ENCODE measurements at regions not wholly inside any gene's neighbourhood (a gene's known extent, or its start where the extent isn't known, plus 50 kb on each side); places are given as distances from the start of the nearest gene placed in this dataset.

GRCh38 chr2:226638576-226638975, 161.0 kb downstream of the IRS1 start:
- no peaks in the 10 kb centered on the region for H3K4me1 Mint-ChIP-seq
- no peaks in the 10 kb centered on the region; the same call in 1 of the 2 replicates for H3K9me2 ChIP-seq (ENCODE audit: insufficient read depth)

GRCh38 chr2:226637383-226637782, 162.2 kb downstream of the IRS1 start:
- Histone ChIP-seq H2AFZ (no peak overlapping the region), H3K4me3 (no peak overlapping the region), H3K9me2 (ENCODE audit: insufficient read depth) (no peaks in the 10 kb centered on the region; the same call in 1 of the 2 replicates), H3F3A (replicated peaks; ENCODE audit: low read depth) (no peaks in the 10 kb centered on the region), H3K4me2 (no peak overlapping the region), H3K4me1 (ENCODE audit: insufficient read depth) (no peaks in the 10 kb centered on the region), H3K27me3 (ENCODE audit: insufficient read depth) (no peaks in the 10 kb centered on the region), H3K27ac (ENCODE audit: low read depth) (no peak overlapping the region), H3K79me2 (replicated peaks; ENCODE audit: insufficient read depth) (no peaks in the 10 kb centered on the region), H3K36me3 (ENCODE audit: insufficient read depth) (no peaks in the 10 kb centered on the region), H4K20me1 (replicated peaks; ENCODE audit: insufficient read depth) (no peaks in the 10 kb centered on the region)
- Mint-ChIP-seq H3K27ac (no peak overlapping the region), H3K27me3 (ENCODE audit: insufficient read depth, low read depth, poor library complexity) (peaks cover 6% of the 10 kb centered on the region), H3K4me1 (no peaks in the 10 kb centered on the region), H3K9me3 (peaks cover 14% of the 10 kb centered on the region), H3K36me3 (ENCODE audit: low read depth) (peaks cover 2% of the 10 kb centered on the region; the same call in 1 of the 3 replicates), H3K4me3 (no peak overlapping the region)
- DNase-seq (ENCODE audit: low spot score) (no peak), ATAC-seq (no peak)
- TF ChIP-seq POLR2AphosphoS5 (IDR thresholded peaks at IDR 0.05; ENCODE audit: low read depth) (no peak), ZNF462 (CRISPR knock-in tag; IDR thresholded peaks at IDR 0.05) (no peak), CREB1 (CRISPR knock-in tag; IDR thresholded peaks at IDR 0.05; ENCODE audit: low read depth) (no peak), EZH2 (IDR thresholded peaks at IDR 0.05; ENCODE audit: low read depth, unreplicated experiment) (no peak), ETS1 (IDR thresholded peaks at IDR 0.05) (no peak)

More at GRCh38 chr2:226638576-226638975, 161.0 kb downstream of the IRS1 start:
- ATAC-seq (no peak), DNase-seq (ENCODE audit: low spot score) (no peak)
- H3K27ac Mint-ChIP-seq: no peak overlapping the region
- peaks cover 6% of the 10 kb centered on the region for H3K27me3 Mint-ChIP-seq (ENCODE audit: insufficient read depth, low read depth, poor library complexity)
- H3K36me3 ChIP-seq (ENCODE audit: insufficient read depth): no peaks in the 10 kb centered on the region
- H3F3A ChIP-seq (replicated peaks; ENCODE audit: low read depth): no peaks in the 10 kb centered on the region
- no peaks in the 10 kb centered on the region for H3K4me1 ChIP-seq (ENCODE audit: insufficient read depth)
- H3K36me3 Mint-ChIP-seq (ENCODE audit: low read depth): peaks cover 2% of the 10 kb centered on the region; the same call in 1 of the 3 replicates
- no peaks in the 10 kb centered on the region for H3K79me2 ChIP-seq (replicated peaks; ENCODE audit: insufficient read depth)
- H4K20me1 ChIP-seq (replicated peaks; ENCODE audit: insufficient read depth): no peaks in the 10 kb centered on the region
- H3K4me3 ChIP-seq: no peak overlapping the region
- no peak overlapping the region for H2AFZ ChIP-seq
- H3K4me2 ChIP-seq: no peak overlapping the region
- H3K4me3 Mint-ChIP-seq: no peak overlapping the region
- TF ChIP-seq ETS1 (IDR thresholded peaks at IDR 0.05): no peak
- no peak for TF ChIP-seq CREB1 (CRISPR knock-in tag; IDR thresholded peaks at IDR 0.05; ENCODE audit: low read depth)
- TF ChIP-seq ZNF331 (CRISPR knock-in tag; IDR thresholded peaks at IDR 0.05; ENCODE audit: low read depth): no peak
- TF ChIP-seq CTCF (conservative IDR thresholded peaks at IDR 0.05; ENCODE audit: low read depth in 2 of 2): no peak
- no peak overlapping the region for H3K27ac ChIP-seq (ENCODE audit: low read depth)
- H3K27me3 ChIP-seq (ENCODE audit: insufficient read depth): no peaks in the 10 kb centered on the region
- H3K9me3 Mint-ChIP-seq: peaks cover 14% of the 10 kb centered on the region
